GM18520 (cell line): ENCODE measurements at regions not wholly inside any gene's neighbourhood (a gene's known extent, or its start where the extent isn't known, plus 50 kb on each side); places are given as distances from the start of the nearest gene placed in this dataset.

Experiments
- ATAC-seq: cut with Tn5 transposase; IDR thresholded peaks from one replicate; pipeline ENCODE4 v1.9.1; 2021; ENCODE audit not compliant: unreplicated experiment

GRCh38 chr3:5791558-5791957 is 604.1 kb downstream of the EDEM1 start:
- ATAC-seq, result no peak

- no peak for ATAC-seq
Measured at GRCh38 chr3:5796541-5796940, 609.0 kb downstream of the EDEM1 start.

DNA sequence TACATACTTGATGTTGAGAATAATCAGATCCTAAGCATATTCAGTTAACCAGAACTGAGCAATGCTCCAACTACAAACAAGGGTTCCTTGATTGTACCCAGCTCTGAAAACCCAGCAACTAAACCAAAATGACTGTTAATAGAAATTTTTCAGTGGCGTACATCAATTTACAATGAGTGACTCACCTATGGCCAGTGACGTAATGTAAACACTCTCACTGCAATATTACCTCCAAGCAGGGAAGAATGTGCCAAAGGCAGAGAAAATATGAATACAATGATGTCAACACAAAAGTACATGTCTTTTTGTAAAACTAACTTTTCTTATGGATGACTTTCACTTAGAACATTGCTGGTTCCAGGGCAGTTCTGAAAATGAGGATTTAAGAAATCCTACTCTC is 611.3 kb downstream of the EDEM1 start:
- ATAC-seq, result no peak

DNA sequence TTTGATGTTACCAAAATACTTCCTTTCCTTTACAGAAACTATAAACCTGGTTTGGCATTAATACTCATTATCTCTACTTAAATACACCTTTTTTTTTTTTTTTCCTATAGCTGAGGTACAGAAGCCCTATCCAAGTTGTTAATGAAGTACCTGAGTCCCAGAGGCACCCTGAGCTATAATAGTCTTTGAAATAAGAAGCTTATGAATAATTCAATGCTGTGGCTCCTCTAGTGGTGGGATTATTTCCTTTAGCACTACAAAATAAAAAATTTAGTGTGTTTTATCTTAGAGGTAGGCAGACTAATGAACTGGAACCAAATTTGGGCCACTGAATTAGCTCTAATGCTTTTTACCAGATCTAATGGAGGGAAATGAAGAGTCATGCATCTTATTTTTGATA is 611.9 kb downstream of the EDEM1 start:
- ATAC-seq, result no peak

DNA sequence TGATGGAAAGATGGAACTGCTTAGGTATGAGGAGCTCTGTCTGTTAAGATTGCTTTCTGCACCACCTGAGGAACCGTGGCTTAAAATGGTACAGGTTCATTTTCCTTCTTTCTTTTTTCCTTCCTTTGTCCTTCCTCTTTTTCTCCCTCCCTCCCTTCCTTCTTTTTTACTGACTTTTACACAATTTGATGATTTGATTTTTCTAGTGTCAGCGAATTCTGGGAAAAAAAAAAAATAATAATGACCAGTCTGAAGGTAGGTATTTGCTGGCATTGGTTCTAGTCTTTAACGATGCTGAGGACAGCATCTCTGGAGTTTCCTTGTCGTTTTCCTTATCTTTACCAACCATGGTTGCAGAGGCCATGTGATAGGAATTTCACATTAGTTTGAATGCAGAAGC is 613.5 kb downstream of the EDEM1 start:
- ATAC-seq, result no peak

- ATAC-seq, result no peak
Measured at GRCh38 chr3:5806192-5806591, 618.7 kb downstream of the EDEM1 start.

DNA sequence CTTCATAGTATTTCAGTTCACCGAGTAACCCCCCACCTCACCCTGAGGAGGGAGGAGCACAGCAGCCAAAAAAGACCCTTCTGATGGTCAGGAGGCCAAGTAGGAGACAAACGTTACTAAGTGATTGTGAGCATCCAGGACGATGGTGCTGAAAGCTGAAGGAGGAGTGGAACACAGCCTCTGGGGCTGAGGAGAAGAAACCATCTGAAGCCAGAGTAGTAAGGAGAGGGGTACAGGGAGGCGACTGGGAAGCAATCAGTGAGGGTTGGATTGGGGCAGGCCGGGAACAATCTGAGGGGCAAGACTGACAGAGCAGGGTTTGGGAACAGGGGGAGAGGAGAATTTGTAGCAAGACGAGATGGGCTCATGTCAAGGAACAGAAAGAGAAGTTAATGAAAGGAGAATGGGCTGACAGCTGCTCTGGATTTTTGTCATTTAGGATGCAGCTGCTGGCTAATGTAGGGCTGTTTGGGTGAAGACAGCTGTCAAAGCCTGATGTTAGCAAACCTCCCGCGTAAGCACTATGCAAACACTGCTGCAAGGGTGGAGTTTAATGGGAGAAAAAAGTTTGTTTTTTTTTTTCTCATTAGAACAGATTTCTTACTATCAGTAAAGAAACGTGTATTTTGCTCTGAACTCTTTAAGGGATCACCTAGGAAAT is 622.2 kb downstream of the EDEM1 start:
- ATAC-seq, result no peak

GRCh38 chr3:5811016-5811415 is 623.5 kb downstream of the EDEM1 start:
- ATAC-seq, result no peak

DNA sequence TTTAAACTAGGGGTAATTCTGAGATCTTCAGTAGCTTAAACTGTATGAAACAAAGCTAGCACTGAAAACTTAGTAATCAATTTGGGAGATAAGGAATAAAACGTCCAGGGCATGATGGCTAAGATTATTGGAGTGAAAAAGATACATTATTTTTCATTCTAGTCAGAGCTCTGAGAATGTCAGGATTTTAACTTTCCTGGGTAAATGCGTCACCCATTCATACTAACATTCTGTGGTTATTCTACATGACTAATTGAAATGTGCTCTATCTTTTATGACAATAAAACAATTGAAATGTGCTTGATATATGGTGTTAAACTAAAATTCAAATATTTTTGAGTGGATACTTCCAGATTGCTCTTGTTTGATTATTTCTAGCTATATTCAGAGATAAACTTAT is 626.0 kb downstream of the EDEM1 start:
- ATAC-seq, result no peak

DNA sequence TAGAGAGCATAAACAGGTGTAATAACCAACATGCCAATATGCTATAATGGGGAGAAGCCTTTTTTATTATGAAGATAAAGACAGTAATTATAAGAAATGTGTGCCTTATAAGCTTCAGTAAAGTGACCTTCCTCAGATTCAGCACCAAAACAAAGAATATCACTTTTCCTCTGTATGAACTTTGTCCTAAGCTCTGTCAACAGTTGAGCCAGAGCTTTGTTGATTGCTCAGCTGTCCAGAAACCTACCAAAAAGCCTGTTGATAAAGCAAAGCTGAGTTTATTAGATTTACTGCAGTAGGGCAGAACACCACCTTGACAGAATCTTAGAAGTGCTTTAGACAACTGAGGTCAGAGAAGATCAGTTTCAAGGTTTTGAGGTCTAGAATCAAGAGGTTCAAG is 635.3 kb downstream of the EDEM1 start:
- no peak for ATAC-seq

- ATAC-seq, result no peak
Measured at GRCh38 chr3:5826467-5826866, 639.0 kb downstream of the EDEM1 start.

GRCh38 chr3:5828251-5828650 is 640.7 kb downstream of the EDEM1 start:
- ATAC-seq, result no peak

DNA sequence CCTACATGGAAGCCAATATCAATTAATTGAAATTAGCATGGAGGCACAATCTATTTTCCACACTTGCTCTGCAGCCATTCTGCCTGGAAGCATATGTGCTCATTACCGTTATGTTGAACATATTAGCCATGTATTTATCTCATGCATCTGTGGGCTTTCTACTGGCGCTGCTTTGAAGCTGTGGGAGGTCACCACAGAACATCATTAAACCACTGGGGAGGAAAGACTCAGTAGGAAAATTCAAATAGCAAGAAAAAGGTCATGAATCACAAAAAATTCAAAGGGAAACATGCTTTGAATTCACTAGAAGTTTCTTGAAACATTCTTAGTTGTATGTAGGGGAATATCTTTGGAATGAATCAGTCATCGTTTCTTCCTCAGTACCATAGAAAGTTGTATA is 652.5 kb downstream of the EDEM1 start:
- ATAC-seq, result no peak

- no peak for ATAC-seq
Measured at GRCh38 chr3:5841599-5841998, 654.1 kb downstream of the EDEM1 start.

DNA sequence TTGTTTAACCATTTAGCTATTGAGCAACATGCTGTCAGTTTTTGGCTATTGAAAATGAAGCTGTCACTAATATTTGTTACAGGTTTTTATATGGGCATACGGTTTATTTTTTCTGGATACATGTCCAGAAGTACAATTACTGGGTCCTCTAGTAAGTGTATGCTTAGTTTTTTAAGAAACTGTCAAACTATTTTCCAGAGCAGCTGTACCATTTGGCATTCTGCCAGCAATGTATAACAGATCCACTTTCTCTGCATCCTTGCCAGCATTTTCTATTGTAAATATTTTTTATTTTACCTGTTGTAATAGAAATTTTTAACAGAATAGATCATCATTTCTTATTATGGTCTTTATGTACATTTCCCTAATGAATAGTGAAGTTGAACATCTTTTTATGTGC is 658.8 kb downstream of the EDEM1 start:
- ATAC-seq, result no peak

DNA sequence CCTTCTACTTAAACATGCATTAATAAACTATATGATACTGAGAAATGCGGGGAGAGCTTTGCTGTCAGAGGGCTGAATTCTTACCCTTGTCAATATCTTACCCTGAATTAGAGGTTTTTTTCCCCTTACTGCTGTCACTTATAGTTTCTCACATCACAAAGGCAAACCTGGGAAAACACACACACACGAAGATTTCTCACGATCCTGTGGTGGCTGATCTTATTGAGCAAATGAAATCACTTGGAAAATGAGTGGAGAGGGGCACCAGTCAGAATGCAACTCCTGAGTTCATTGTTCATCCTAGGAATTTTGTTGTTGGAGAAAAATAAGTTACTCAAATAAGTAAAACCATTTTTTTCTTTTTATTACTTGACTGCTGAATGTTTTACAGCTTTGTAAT is 673.6 kb downstream of the EDEM1 start:
- no peak for ATAC-seq

- no peak for ATAC-seq
Measured at GRCh38 chr3:5874931-5875341, 687.4 kb downstream of the EDEM1 start.

DNA sequence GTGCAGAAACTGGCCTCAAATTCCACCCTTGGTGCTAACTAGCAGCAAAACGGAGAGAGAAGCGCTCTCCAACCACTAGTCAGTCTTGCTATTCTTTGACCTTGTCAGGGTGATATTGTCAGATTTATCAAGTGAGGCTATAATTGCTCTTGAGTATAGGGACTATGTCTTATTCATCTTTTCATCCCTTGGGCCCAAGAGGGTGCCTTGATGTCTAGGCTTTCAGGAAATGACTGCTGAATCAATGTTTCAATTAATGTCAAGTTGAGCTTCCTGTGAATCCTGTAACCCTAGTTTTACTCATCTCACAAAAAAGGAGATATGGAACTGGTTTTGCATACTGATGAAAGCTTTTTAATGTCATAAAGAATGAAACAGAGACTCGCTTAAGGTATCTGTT is 701.3 kb downstream of the EDEM1 start:
- no peak for ATAC-seq

- no peak for ATAC-seq
Measured at GRCh38 chr3:5889374-5889773, 701.9 kb downstream of the EDEM1 start.

GRCh38 chr3:5891711-5892110 is 704.2 kb downstream of the EDEM1 start:
- no peak for ATAC-seq

GRCh38 chr3:5898106-5898505 is 710.6 kb downstream of the EDEM1 start:
- ATAC-seq, result no peak

GRCh38 chr3:5899014-5899761 is 711.7 kb downstream of the EDEM1 start:
- no peak for ATAC-seq

DNA sequence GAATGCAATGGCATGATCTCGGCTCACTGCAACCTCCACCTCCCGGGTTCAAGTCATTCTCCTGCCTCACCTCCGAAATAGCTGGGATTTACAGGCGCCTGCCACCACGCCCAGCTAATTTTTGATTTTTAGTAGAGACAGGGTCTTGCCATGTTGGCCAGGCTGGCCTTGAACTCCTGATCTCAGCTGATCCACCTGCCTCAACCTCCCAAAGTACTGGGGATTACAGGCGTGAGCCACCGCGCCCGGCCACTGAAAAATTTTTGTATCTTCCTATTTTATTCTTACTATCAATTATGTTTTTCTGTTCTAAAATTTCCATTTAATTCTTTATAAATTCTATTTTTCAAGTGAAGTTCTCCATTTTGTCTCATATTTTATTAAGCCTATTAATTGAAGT is 730.4 kb downstream of the EDEM1 start:
- no peak for ATAC-seq
